Omental fat pad (tissue), 3 donors: ENCODE measurements at regions not wholly inside any gene's neighbourhood (a gene's known extent, or its start where the extent isn't known, plus 50 kb on each side); places are given as distances from the start of the nearest gene placed in this dataset.
A peak's percentile ranks its signal among the peaks of the same experiment; 100 is the strongest.

Source experiments
- ATAC-seq: fragments of 150-250 bp; one replicate; pipeline ENCODE4 v1.9.1; 2016; ENCODE audit warnings: mild to moderate bottlenecking, moderate library complexity; ENCODE audit not compliant: low FRiP score
- DNase-seq: peaks from one replicate; pipeline ENCODE4 v3.0.0-alpha.2; 2019; ENCODE audit warnings: low spot score
- TF ChIP-seq, protein P1 (sequence below), 3 donors: fragments of 450-650 bp; IDR thresholded peaks; one replicate each; pipeline ENCODE4 v1.5.1; 2016 to 2017; ENCODE audit warnings: antibody characterized with exemption in 3 of 3, mild to moderate bottlenecking in 3 of 3, moderate library complexity in 2 of 3

DNA sequence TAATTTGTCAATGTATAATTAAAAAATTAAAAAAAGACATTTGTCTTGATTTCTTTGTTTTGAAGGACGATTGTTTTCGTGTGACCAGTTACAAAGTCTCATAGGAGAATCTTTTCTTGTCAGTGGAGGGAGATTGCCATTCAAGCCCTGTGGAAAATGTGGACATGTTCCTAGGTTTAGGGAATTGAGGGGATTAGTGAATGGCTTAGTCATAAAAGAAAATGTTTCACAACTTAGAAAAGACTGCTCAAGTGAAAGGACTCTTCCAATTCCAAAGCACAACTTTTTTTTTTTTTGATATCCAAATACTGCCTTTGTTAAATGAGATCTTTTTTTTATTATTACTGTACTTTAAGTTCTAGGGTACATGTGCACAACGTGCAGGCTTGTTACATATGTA lies 140.7 kb upstream of the HABP2 start:
- TF ChIP-seq, protein P1, sequence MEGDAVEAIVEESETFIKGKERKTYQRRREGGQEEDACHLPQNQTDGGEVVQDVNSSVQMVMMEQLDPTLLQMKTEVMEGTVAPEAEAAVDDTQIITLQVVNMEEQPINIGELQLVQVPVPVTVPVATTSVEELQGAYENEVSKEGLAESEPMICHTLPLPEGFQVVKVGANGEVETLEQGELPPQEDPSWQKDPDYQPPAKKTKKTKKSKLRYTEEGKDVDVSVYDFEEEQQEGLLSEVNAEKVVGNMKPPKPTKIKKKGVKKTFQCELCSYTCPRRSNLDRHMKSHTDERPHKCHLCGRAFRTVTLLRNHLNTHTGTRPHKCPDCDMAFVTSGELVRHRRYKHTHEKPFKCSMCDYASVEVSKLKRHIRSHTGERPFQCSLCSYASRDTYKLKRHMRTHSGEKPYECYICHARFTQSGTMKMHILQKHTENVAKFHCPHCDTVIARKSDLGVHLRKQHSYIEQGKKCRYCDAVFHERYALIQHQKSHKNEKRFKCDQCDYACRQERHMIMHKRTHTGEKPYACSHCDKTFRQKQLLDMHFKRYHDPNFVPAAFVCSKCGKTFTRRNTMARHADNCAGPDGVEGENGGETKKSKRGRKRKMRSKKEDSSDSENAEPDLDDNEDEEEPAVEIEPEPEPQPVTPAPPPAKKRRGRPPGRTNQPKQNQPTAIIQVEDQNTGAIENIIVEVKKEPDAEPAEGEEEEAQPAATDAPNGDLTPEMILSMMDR (IDR thresholded peaks at IDR 0.05) = no peak
- DNase-seq = no peak
- ATAC-seq = no peak

DNA sequence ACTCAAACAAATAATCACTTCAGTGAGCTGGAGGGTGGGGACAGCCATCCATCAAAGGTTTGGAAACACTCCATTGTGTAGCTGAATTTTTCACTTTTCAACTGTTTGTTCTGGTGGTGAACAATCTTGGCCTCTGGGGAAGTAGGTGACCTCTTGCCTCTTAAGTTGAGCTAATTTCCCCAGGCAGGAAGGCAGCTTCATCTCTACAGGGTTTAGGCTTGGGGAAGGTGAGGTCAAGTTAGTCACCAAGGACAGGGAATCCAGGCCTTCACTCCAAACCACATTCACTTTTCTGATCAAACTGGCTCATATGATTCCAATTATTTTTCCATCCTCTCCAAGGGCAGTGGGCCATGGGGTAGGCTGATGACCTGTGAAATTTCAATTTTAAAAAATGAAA lies 138.3 kb upstream of the HABP2 start:
- no peak for ATAC-seq
- TF ChIP-seq, protein P1 (IDR thresholded peaks at IDR 0.05) = no peak
- DNase-seq = no peak

DNA sequence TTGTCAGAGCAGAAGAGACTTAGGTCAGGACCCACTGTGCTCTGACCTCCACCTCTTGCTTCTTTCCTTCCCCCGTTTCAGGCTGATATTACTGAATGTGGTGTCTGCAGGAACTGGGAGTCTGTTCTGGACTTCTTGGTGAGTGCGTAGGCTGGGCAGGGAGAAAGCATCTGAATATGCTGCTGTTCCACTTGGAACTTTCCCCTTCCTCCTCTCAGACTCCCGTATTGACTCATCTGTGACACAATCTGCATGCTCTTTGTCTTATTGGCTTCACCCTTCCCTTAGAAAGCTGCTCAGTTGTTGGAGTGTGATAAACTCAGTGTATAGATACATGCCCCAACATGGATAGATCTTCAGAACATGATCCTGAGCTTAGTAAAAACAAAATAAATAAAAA lies 137.6 kb upstream of the HABP2 start:
- TF ChIP-seq, protein P1 (IDR thresholded peaks at IDR 0.05) = no peak
- DNase-seq = no peak
- peak; percentile 44 for ATAC-seq

DNA sequence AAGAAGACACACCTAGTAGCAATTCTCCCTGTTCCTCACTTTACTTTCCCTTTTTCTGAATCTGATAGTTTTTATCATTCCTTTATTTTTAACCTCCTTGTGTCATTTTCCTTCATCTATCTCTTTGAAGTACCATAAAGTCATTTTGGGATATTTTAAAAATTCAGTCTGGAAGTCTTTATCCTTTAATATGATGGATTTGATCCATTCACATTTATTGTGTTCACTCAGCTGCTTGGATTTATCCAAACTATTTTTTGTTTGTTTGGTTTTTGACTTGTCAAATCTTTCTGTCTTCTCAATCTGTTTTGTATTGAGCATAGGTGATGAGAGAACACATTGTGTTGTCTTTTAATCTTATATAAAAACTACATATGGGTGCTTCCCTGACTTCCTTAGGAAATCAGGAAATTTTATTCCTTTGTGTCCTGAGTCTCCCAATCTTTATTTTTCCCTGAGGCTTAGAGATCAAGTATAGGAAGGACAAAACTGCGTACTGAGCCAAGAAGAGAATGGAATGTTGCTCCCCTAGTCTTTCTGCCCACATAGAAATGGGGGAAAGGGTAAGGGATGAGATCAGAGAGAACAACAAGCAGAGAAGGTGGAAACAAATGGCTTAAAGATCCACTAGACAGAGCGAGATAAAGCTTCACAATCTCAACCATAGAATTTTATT lies 132.7 kb upstream of the HABP2 start:
- TF ChIP-seq, protein P1 (IDR thresholded peaks at IDR 0.05) = no peak
- DNase-seq (no peak), ATAC-seq (no peak)

DNA sequence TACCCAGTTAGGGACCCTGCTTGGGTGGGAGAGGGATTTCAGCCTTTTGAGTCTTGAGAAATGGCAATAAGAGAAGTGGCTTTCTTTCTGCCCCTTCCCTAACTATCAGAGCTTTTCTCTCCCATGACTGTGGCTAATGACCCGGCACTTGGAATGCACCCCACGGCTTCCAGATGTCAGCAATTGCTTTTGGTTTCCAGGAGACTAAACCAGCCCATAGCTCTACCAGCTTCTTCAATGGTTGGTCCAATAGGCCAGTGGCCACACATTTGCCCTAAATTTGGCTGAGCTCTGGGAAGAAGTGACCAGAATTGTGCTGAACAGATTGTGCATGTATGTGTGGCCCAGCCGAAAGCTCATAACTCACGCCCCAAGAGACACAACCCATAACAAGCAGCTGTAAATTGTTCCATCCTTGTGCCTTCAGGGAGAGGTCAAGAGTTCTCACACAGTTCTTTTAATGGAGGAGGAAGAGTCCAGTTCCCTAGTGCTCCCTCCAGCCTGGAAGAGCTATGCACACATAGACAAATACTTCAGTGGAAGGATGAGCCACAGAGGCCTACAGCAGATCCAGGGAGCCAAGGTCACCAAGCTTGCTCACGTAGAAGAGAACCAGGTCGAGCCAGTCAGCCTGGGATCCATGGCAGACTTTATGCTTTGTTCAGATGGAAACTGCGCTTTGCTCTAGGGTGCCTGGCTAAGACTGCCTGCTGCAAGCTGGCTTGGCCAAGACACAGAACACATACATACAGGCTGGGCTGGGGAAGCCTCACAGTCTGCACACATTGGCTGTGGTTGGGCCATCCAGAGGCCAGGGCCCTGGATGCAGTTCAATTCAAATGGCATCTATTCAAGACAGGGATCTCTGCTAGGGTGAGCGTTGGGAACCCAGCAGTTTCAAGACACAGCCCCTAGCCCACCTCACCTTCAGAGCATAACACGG lies 131.8 kb upstream of the HABP2 start:
- DNase-seq = no peak
- TF ChIP-seq, protein P1 (IDR thresholded peaks at IDR 0.05) = no peak
- no peak for ATAC-seq

DNA sequence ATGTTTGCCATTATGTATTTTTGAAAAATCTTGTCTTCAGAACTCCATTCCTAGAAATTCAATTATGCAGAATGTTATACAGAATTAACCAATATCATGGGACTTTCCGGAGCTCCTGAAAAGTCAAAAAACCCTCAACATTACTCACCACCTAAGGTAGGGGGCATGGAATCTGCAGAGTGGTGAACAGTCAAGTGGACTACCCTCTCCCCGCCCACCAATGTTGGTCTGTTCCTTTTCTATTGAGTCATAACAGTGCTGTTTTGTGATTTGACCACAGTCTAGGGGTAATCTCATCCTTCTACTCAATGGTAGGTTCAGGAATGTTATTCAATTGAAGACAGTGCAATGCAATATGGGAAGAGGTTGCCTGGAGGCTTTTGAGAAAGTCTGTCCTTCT lies 130.5 kb upstream of the HABP2 start:
- DNase-seq = no peak
- TF ChIP-seq, protein P1 (IDR thresholded peaks at IDR 0.05) = no peak
- no peak for ATAC-seq
